ENCODE measurements at regions not wholly inside any gene's neighbourhood (a gene's known extent, or its start where the extent isn't known, plus 50 kb on each side); places are given as distances from the start of the nearest gene placed in this dataset.
A peak's percentile ranks its signal among the peaks of the same experiment; 100 is the strongest.

DNA sequence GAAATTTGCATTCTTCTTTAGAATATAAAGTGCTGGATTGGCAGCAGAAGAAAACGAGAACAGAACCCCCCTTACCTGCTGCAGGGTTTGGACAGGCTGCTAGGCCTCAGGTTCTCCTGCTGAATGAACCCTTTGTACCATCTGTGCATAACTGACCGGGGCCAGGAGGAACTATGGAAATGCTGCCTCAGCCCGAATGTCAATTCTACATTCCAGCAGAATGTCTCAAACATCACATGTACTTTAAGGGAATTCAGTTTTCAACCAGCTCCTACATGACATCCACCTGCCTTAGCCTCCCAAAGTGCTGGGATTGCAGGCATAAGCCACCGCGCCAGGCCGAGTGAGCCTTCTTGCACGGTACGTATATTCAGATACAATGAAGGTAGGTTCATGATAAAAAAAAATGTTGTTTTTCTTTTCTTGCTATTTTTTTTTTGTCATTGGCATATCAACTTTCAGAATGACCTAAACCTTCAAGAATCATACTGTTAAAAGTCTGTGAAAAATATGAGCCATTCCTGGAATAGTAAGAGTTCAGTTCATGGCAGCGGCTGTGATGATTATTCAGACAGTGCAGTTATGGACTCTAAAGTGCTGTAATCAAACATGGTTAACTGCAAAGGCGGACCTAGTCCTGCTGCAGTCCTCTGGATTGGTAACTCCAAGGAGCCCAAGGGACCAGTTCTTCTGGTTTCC, 84.4 kb upstream of the TNS3 start:
- H3K4me3 ChIP-seq (replicated peaks in 1 of 3; ENCODE audit: insufficient read depth in 1 of 3, low read depth in 2 of 3, low read length in 3 of 3) = no peak overlapping the region
- ChIA-PET POLR2A (no interaction called here), CTCF (ENCODE audit: low intra/inter-chr PET ratio, low total read pairs) (no interaction called here)
- peaks cover 44% of the 10 kb centered on the region for H3K4me1 ChIP-seq (ENCODE audit: insufficient read depth, low read length)
- H3K9me3 ChIP-seq (ENCODE audit: low read length) = no peaks in the 10 kb centered on the region
- 62% methylated on average over 10 of the region's 10 CpGs for WGBS (ENCODE audit: low lambda C conversion rate)
- DNase-seq (ENCODE audit: low spot score) = peak; percentile 52
- in situ Hi-C loops (cut with HindIII; ENCODE audit: extremely low pct_ligation_motif_present, low pct_unique_long_range_greater_than_20kb) (no loop called here), intact Hi-C loops (cut with micrococcal nuclease; ENCODE audit: unreplicated experiment) (loop anchor here (10.0 kb wide), 1 partner anchor 62 kb away; no protein-coding TSS in a partner anchor)
- no peak for FAIRE-seq
- no peak overlapping the region for H2AFZ ChIP-seq (ENCODE audit: low read length)
- no peak overlapping the region for H3K27ac ChIP-seq (ENCODE audit: extremely low read length, insufficient read depth, low read length)
- H3K4me2 ChIP-seq (ENCODE audit: low read depth, low read length) = no peak overlapping the region
- no peaks in the 10 kb centered on the region for H3K36me3 ChIP-seq (replicated peaks in 1 of 2; ENCODE audit: control insufficient read depth in 1 of 2, insufficient read depth in 2 of 2, low read length in 2 of 2)
- H4K20me1 ChIP-seq (ENCODE audit: insufficient read depth, low read length) = no peaks in the 10 kb centered on the region
- H3K79me2 ChIP-seq (ENCODE audit: insufficient read depth, low read length) = no peaks in the 10 kb centered on the region
- ATAC-seq = peak; percentile 75
- no TSS peak for BruUV-seq (replicated peaks)
- H3K9ac ChIP-seq (ENCODE audit: insufficient read depth, low read depth, low read length) = no peak overlapping the region
- no peaks in the 10 kb centered on the region for H3K27me3 ChIP-seq (ENCODE audit: control insufficient read depth in 1 of 2, insufficient read depth in 2 of 2, low read length in 2 of 2)
- TF ChIP-seq EED (CRISPR knock-in tag; IDR thresholded peaks at IDR 0.05) (no peak), ZNF331 (CRISPR knock-in tag; IDR thresholded peaks at IDR 0.05) (peak; percentile 19; the same call in 1 of the 2 replicates), ZNF350 (CRISPR knock-in tag; IDR thresholded peaks at IDR 0.05; ENCODE audit: borderline replicate concordance, low read depth) (no peak), ZNF841 (CRISPR knock-in tag; IDR thresholded peaks at IDR 0.05; ENCODE audit: borderline replicate concordance) (no peak), ZNF570 (CRISPR knock-in tag; IDR thresholded peaks at IDR 0.05; ENCODE audit: borderline replicate concordance) (no peak), ZFP41 (CRISPR knock-in tag; IDR thresholded peaks at IDR 0.05; ENCODE audit: borderline replicate concordance) (no peak), MTF2 (CRISPR knock-in tag; IDR thresholded peaks at IDR 0.05; ENCODE audit: borderline replicate concordance) (no peak), ZNF883 (CRISPR knock-in tag; IDR thresholded peaks at IDR 0.05; ENCODE audit: not compliant biosample characterization) (no peak), TEAD3 (CRISPR knock-in tag; optimal IDR thresholded peaks at IDR 0.05; ENCODE audit: borderline replicate concordance) (peak; percentile 92), ZFY (CRISPR knock-in tag; IDR thresholded peaks at IDR 0.05) (0 out of 2 replicates have a peak, but pooled peaks have one; percentile 42)
- TF ChIP-seq, protein P1, sequence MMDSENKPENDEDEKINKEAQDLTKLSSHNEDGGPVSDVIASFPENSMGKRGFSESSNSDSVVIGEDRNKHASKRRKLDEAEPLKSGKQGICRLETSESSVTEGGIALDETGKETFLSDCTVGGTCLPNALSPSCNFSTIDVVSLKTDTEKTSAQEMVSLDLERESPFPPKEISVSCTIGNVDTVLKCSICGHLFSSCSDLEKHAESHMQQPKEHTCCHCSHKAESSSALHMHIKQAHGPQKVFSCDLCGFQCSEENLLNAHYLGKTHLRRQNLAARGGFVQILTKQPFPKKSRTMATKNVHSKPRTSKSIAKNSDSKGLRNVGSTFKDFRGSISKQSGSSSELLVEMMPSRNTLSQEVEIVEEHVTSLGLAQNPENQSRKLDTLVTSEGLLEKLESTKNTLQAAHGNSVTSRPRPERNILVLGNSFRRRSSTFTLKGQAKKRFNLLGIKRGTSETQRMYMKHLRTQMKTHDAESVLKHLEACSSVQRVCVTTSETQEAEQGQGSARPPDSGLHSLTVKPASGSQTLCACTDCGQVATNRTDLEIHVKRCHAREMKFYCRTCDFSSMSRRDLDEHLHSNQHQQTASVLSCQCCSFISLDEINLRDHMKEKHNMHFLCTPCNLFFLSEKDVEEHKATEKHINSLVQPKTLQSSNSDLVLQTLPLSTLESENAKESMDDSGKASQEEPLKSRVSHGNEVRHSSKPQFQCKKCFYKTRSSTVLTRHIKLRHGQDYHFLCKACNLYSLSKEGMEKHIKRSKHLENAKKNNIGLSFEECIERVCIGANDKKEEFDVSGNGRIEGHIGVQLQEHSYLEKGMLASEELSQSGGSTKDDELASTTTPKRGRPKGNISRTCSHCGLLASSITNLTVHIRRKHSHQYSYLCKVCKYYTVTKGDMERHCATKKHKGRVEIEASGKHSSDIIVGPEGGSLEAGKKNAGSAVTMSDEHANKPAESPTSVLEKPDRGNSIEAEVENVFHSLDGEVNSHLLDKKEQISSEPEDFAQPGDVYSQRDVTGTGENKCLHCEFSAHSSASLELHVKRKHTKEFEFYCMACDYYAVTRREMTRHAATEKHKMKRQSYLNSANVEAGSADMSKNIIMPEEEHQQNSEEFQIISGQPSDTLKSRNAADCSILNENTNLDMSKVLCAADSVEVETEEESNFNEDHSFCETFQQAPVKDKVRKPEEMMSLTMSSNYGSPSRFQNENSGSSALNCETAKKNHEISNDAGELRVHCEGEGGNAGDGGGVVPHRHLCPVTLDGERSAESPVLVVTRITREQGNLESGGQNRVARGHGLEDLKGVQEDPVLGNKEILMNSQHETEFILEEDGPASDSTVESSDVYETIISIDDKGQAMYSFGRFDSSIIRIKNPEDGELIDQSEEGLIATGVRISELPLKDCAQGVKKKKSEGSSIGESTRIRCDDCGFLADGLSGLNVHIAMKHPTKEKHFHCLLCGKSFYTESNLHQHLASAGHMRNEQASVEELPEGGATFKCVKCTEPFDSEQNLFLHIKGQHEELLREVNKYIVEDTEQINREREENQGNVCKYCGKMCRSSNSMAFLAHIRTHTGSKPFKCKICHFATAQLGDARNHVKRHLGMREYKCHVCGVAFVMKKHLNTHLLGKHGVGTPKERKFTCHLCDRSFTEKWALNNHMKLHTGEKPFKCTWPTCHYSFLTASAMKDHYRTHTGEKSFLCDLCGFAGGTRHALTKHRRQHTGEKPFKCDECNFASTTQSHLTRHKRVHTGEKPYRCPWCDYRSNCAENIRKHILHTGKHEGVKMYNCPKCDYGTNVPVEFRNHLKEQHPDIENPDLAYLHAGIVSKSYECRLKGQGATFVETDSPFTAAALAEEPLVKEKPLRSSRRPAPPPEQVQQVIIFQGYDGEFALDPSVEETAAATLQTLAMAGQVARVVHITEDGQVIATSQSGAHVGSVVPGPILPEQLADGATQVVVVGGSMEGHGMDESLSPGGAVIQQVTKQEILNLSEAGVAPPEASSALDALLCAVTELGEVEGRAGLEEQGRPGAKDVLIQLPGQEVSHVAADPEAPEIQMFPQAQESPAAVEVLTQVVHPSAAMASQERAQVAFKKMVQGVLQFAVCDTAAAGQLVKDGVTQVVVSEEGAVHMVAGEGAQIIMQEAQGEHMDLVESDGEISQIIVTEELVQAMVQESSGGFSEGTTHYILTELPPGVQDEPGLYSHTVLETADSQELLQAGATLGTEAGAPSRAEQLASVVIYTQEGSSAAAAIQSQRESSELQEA (CRISPR knock-in tag; IDR thresholded peaks at IDR 0.05; ENCODE audit: not compliant biosample characterization) = no peak
- TF ChIP-seq, protein P2, sequence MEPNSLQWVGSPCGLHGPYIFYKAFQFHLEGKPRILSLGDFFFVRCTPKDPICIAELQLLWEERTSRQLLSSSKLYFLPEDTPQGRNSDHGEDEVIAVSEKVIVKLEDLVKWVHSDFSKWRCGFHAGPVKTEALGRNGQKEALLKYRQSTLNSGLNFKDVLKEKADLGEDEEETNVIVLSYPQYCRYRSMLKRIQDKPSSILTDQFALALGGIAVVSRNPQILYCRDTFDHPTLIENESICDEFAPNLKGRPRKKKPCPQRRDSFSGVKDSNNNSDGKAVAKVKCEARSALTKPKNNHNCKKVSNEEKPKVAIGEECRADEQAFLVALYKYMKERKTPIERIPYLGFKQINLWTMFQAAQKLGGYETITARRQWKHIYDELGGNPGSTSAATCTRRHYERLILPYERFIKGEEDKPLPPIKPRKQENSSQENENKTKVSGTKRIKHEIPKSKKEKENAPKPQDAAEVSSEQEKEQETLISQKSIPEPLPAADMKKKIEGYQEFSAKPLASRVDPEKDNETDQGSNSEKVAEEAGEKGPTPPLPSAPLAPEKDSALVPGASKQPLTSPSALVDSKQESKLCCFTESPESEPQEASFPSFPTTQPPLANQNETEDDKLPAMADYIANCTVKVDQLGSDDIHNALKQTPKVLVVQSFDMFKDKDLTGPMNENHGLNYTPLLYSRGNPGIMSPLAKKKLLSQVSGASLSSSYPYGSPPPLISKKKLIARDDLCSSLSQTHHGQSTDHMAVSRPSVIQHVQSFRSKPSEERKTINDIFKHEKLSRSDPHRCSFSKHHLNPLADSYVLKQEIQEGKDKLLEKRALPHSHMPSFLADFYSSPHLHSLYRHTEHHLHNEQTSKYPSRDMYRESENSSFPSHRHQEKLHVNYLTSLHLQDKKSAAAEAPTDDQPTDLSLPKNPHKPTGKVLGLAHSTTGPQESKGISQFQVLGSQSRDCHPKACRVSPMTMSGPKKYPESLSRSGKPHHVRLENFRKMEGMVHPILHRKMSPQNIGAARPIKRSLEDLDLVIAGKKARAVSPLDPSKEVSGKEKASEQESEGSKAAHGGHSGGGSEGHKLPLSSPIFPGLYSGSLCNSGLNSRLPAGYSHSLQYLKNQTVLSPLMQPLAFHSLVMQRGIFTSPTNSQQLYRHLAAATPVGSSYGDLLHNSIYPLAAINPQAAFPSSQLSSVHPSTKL (CRISPR knock-in tag; IDR thresholded peaks at IDR 0.05) = no peak

All from HepG2 (cell line).